Keratinocyte (primary cell): ENCODE measurements at regions not wholly inside any gene's neighbourhood (a gene's known extent, or its start where the extent isn't known, plus 50 kb on each side); places are given as distances from the start of the nearest gene placed in this dataset.

Experiments
- DNase-seq: peaks from one replicate; pipeline ENCODE4 v3.0.0-alpha.2; 2011; ENCODE audit warnings: low read depth, missing footprints, low spot score
- FAIRE-seq: peaks from 2 replicates; lab custom pipeline; 2011; peaks lifted over from hg19 to GRCh38; lab: Jason Lieb, UNC
- H2AFZ ChIP-seq: 2 replicates; pipeline ENCODE4 v1.6.0; 2012; ENCODE audit warnings: low read length, control low read depth, inconsistent platforms; ENCODE audit not compliant: control insufficient read depth
- H3K27ac ChIP-seq: 2 replicates; pipeline ENCODE4 v1.5.1; 2011; ENCODE audit warnings: low read length; ENCODE audit not compliant: control insufficient read depth, insufficient read depth
- H3K27me3 ChIP-seq: 3 replicates; pipeline ENCODE4 v1.6.0; 2011; ENCODE audit warnings: low read length; ENCODE audit not compliant: control insufficient read depth, insufficient read depth; ENCODE audit errors: extremely low read depth
- H3K36me3 ChIP-seq, 2 experiments: 2 replicates in 1 of 2; 3 replicates in 1 of 2; pipeline ENCODE4 v1.5.1; 2011; ENCODE audit warnings: low read length in 2 of 2, mild to moderate bottlenecking in 1 of 2; ENCODE audit not compliant: control insufficient read depth in 2 of 2, insufficient read depth in 2 of 2; ENCODE audit errors: extremely low read depth in 1 of 2
- H3K4me1 ChIP-seq: 3 replicates; pipeline ENCODE4 v1.5.1; 2011; ENCODE audit warnings: low read length; ENCODE audit not compliant: control insufficient read depth, insufficient read depth; ENCODE audit errors: extremely low read depth
- H3K4me2 ChIP-seq: 3 replicates; pipeline ENCODE4 v1.6.0; 2011; ENCODE audit warnings: low read depth, low read length; ENCODE audit not compliant: control insufficient read depth, insufficient read depth; ENCODE audit errors: extremely low read depth
- H3K4me3 ChIP-seq, 3 experiments: fragments of 200-600 bp in 1 of 3; sonication (generic) in 1 of 3; 2 replicates in 2 of 3; 3 replicates in 1 of 3; pipeline ENCODE4 v1.5.1; 2011 to 2016; ENCODE audit warnings: low read length in 3 of 3, mild to moderate bottlenecking in 3 of 3, control low read depth in 2 of 3, inconsistent platforms in 1 of 3, low read depth in 1 of 3, mixed read lengths in 1 of 3, mixed run types in 1 of 3, moderate library complexity in 1 of 3; ENCODE audit not compliant: control insufficient read depth in 2 of 3, insufficient read depth in 2 of 3; ENCODE audit errors: extremely low read depth in 1 of 3
- H3K79me2 ChIP-seq: 2 replicates; pipeline ENCODE4 v1.6.0; 2012; ENCODE audit warnings: low read length; ENCODE audit not compliant: control insufficient read depth, insufficient read depth
- H3K9ac ChIP-seq: 3 replicates; pipeline ENCODE4 v1.6.0; 2011; ENCODE audit warnings: low read length; ENCODE audit not compliant: control insufficient read depth, insufficient read depth; ENCODE audit errors: extremely low read depth
- H3K9me1 ChIP-seq: 3 replicates; pipeline ENCODE4 v1.6.0; 2011; ENCODE audit warnings: low read length; ENCODE audit not compliant: control insufficient read depth, insufficient read depth; ENCODE audit errors: extremely low read depth
- H3K9me3 ChIP-seq: 2 replicates; pipeline ENCODE4 v1.5.1; 2012; ENCODE audit warnings: low read depth, low read length; ENCODE audit not compliant: control insufficient read depth
- H4K20me1 ChIP-seq: 3 replicates; pipeline ENCODE4 v1.6.0; 2011; ENCODE audit warnings: low read length; ENCODE audit not compliant: control insufficient read depth, insufficient read depth; ENCODE audit errors: extremely low read depth
- CTCF ChIP-seq, 3 experiments: IDR thresholded peaks in 1 of 3; conservative IDR thresholded peaks in 1 of 3; optimal IDR thresholded peaks in 1 of 3; 2 replicates in 2 of 3; 3 replicates in 1 of 3; pipeline versions ENCODE3 to v1.5.1; 2011; ENCODE audit warnings: low read length in 3 of 3, mild to moderate bottlenecking in 3 of 3, moderate library complexity in 2 of 3, control low read depth in 1 of 3, inconsistent platforms in 1 of 3; ENCODE audit not compliant: insufficient read depth in 2 of 3; ENCODE audit errors: extremely low read depth in 1 of 3
- EZH2 ChIP-seq: IDR thresholded peaks from one replicate; pipeline ENCODE4 v1.6.1; 2012; ENCODE audit warnings: inconsistent platforms, mild to moderate bottlenecking, low read length, moderate library complexity
- dilution Hi-C: fragments of 300-500 bp; cut with MboI; formaldehyde crosslinking; loops from one replicate; pipeline ENCODE4 v1.7.0; 2020; ENCODE audit warnings: low sequenced_read_pairs; ENCODE audit not compliant: extremely low pct_ligation_motif_present

- peak; percentile 46 for FAIRE-seq
- Histone ChIP-seq H3K4me3 (no peak overlapping the region), H3K27ac (no peak overlapping the region), H3K4me2 (no peak overlapping the region), H3K4me1 (peaks cover 4% of the 10 kb centered on the region), H3K9me3 (peaks cover 2% of the 10 kb centered on the region), H3K79me2 (no peaks in the 10 kb centered on the region), H2AFZ (peak overlapping the region; percentile 68), H3K36me3 (no peaks in the 10 kb centered on the region), H3K9ac (no peak overlapping the region), H3K9me1 (no peaks in the 10 kb centered on the region), H3K27me3 (no peaks in the 10 kb centered on the region), H4K20me1 (no peaks in the 10 kb centered on the region)
- no peak for TF ChIP-seq EZH2
- TF ChIP-seq CTCF (optimal IDR thresholded peaks at IDR 0.05 in 1 of 3, IDR thresholded peaks at IDR 0.05 in 1 of 3, conservative IDR thresholded peaks at IDR 0.05 in 1 of 3; ENCODE audit: extremely low read depth in 1 of 3, insufficient read depth in 2 of 3, low read length in 3 of 3): no peak
- dilution Hi-C loops: no loop called here
- DNase-seq: no peak
Measured at GRCh38 chr20:10873026-10873425, 199.2 kb upstream of the JAG1 start.

- H3K36me3 ChIP-seq: no peaks in the 10 kb centered on the region
- H3K4me1 ChIP-seq: peaks cover 4% of the 10 kb centered on the region
- no peak overlapping the region for H3K27ac ChIP-seq
- H2AFZ ChIP-seq: no peak overlapping the region
- H3K9me1 ChIP-seq: no peaks in the 10 kb centered on the region
- no peaks in the 10 kb centered on the region for H3K27me3 ChIP-seq
- no peak overlapping the region for H3K4me2 ChIP-seq
- FAIRE-seq (no peak), DNase-seq (no peak)
- H3K79me2 ChIP-seq: no peaks in the 10 kb centered on the region
- no peak overlapping the region for H3K9ac ChIP-seq
- H3K4me3 ChIP-seq: no peak overlapping the region
- H3K9me3 ChIP-seq: peaks cover 2% of the 10 kb centered on the region
- dilution Hi-C loops: no loop called here
- TF ChIP-seq EZH2: no peak
- TF ChIP-seq CTCF (optimal IDR thresholded peaks at IDR 0.05 in 1 of 3, IDR thresholded peaks at IDR 0.05 in 1 of 3, conservative IDR thresholded peaks at IDR 0.05 in 1 of 3; ENCODE audit: extremely low read depth in 1 of 3, insufficient read depth in 2 of 3, low read length in 3 of 3): no peak
- H4K20me1 ChIP-seq: no peaks in the 10 kb centered on the region
Measured at GRCh38 chr20:10875653-10876052, 201.9 kb upstream of the JAG1 start.
